ENCODE measurements at regions not wholly inside any gene's neighbourhood (a gene's known extent, or its start where the extent isn't known, plus 50 kb on each side); places are given as distances from the start of the nearest gene placed in this dataset.

DNA sequence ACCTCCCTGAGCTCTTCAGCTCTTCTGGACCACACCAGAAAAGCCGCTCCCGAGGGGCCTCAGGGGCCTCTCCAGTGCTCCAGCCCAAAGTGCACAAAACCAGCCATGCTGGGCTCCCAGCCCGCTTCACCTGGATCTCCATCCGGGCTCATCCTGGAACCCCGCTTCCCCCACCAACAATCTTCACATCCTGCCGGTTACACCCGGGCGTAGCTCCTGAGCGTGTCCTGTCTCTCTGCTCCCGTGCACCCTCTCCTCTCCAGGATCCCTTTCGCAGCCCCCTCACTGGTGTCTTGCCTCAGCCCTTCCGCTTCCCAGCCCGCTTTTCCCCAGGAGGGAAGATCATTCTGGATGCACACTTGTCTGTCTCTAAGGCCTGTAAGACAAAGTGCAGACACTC, 123.7 kb upstream of the GLI2 start:
- TF ChIP-seq, protein P1, sequence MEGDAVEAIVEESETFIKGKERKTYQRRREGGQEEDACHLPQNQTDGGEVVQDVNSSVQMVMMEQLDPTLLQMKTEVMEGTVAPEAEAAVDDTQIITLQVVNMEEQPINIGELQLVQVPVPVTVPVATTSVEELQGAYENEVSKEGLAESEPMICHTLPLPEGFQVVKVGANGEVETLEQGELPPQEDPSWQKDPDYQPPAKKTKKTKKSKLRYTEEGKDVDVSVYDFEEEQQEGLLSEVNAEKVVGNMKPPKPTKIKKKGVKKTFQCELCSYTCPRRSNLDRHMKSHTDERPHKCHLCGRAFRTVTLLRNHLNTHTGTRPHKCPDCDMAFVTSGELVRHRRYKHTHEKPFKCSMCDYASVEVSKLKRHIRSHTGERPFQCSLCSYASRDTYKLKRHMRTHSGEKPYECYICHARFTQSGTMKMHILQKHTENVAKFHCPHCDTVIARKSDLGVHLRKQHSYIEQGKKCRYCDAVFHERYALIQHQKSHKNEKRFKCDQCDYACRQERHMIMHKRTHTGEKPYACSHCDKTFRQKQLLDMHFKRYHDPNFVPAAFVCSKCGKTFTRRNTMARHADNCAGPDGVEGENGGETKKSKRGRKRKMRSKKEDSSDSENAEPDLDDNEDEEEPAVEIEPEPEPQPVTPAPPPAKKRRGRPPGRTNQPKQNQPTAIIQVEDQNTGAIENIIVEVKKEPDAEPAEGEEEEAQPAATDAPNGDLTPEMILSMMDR (IDR thresholded peaks at IDR 0.05; ENCODE audit: low read length): no peak
- TF ChIP-seq EZH2 (IDR thresholded peaks at IDR 0.05; ENCODE audit: borderline replicate concordance, low read length): no peak

Data from OCI-LY1 (cell line).